ENCODE measurements at regions not wholly inside any gene's neighbourhood (a gene's known extent, or its start where the extent isn't known, plus 50 kb on each side); places are given as distances from the start of the nearest gene placed in this dataset.

- Histone ChIP-seq H3K9me3 (ENCODE audit: control insufficient read depth, low read depth, low read length) (peaks cover 47% of the 10 kb centered on the region), H2BK20ac (ENCODE audit: low read depth, low read length, poor library complexity, severe bottlenecking) (no peak overlapping the region), H3K23me2 (ENCODE audit: insufficient read length, low read depth, low read length, poor library complexity, severe bottlenecking) (no peaks in the 10 kb centered on the region), H3K4ac (ENCODE audit: low read depth, low read length) (no peak overlapping the region), H2AK5ac (ENCODE audit: insufficient read length, low read length) (no peak overlapping the region), H3K79me2 (ENCODE audit: insufficient read depth, low read length) (no peaks in the 10 kb centered on the region), H3K4me2 (ENCODE audit: insufficient read depth, insufficient read length, low read length) (no peak overlapping the region), H3K27ac (ENCODE audit: insufficient read length, low read depth, low read length) (no peak overlapping the region), H3K79me1 (ENCODE audit: insufficient read depth, low read depth, low read length, poor library complexity, severe bottlenecking) (no peaks in the 10 kb centered on the region), H4K20me1 (ENCODE audit: control insufficient read depth, insufficient read depth, insufficient read length) (no peaks in the 10 kb centered on the region), H3K23ac (ENCODE audit: insufficient read length, low read depth, low read length) (no peak overlapping the region), H3K4me1 (ENCODE audit: insufficient read depth, low read length) (no peaks in the 10 kb centered on the region), H3K18ac (ENCODE audit: insufficient read length, low read depth, low read length) (no peak overlapping the region), H2BK15ac (ENCODE audit: low read depth, low read length) (no peak overlapping the region), H2BK5ac (ENCODE audit: insufficient read length, low read length) (no peak overlapping the region), H3K9ac (ENCODE audit: extremely low read depth, insufficient read length, low read length) (no peak overlapping the region), H3K14ac (ENCODE audit: insufficient read depth, low read length) (no peak overlapping the region), H3K27me3 (ENCODE audit: insufficient read depth, low read length) (no peaks in the 10 kb centered on the region), H4K91ac (ENCODE audit: insufficient read length, low read depth, low read length) (no peak overlapping the region), H4K5ac (ENCODE audit: insufficient read length, low read depth, low read length) (no peak overlapping the region), H3T11ph (ENCODE audit: low read length) (no peak overlapping the region), H2BK120ac (ENCODE audit: low read depth, low read length, poor library complexity, severe bottlenecking) (no peak overlapping the region), H3K56ac (ENCODE audit: insufficient read length, low read depth, low read length) (no peak overlapping the region), H4K8ac (replicated peaks; ENCODE audit: insufficient read length, low read depth, low read length) (no peak overlapping the region), H2AFZ (ENCODE audit: low read length) (no peak overlapping the region), H2BK12ac (ENCODE audit: insufficient read length, low read depth, low read length) (no peak overlapping the region)
- WGBS (ENCODE audit: extremely low coverage, insufficient read length, low lambda C conversion rate): no CpG with 5 or more reads among the region's 4 CpGs
- H3K9me3 Mint-ChIP-seq: peaks cover 72 to 78% of the 10 kb centered on the region in 2 experiments
- TF ChIP-seq, protein P1, sequence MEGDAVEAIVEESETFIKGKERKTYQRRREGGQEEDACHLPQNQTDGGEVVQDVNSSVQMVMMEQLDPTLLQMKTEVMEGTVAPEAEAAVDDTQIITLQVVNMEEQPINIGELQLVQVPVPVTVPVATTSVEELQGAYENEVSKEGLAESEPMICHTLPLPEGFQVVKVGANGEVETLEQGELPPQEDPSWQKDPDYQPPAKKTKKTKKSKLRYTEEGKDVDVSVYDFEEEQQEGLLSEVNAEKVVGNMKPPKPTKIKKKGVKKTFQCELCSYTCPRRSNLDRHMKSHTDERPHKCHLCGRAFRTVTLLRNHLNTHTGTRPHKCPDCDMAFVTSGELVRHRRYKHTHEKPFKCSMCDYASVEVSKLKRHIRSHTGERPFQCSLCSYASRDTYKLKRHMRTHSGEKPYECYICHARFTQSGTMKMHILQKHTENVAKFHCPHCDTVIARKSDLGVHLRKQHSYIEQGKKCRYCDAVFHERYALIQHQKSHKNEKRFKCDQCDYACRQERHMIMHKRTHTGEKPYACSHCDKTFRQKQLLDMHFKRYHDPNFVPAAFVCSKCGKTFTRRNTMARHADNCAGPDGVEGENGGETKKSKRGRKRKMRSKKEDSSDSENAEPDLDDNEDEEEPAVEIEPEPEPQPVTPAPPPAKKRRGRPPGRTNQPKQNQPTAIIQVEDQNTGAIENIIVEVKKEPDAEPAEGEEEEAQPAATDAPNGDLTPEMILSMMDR (conservative IDR thresholded peaks at IDR 0.05): peak; percentile 61; the same call in 2 of the 3 replicates
- no peak overlapping the region for H3K4me3 Mint-ChIP-seq
- peaks cover 4 to 11% (median 5%) of the 10 kb centered on the region in 3 experiments; a peak in 6 of 7 replicates for H3K36me3 Mint-ChIP-seq (ENCODE audit: insufficient read depth in 1 of 3, low read depth in 3 of 3)
- DNase-seq: peak; percentile 31
- H3K27ac Mint-ChIP-seq: no peak overlapping the region
- H3K27me3 Mint-ChIP-seq (ENCODE audit: low read depth): no peaks in the 10 kb centered on the region; the same call in 1 of the 2 replicates
- H3K4me1 Mint-ChIP-seq: no peaks in the 10 kb centered on the region
These were observed 423.3 kb downstream of the MAGEE1 start for GRCh38 chrX:76850851-76851250.

All from H9 (cell line).